Colonic mucosa (tissue), 4 donors: ENCODE measurements at regions not wholly inside any gene's neighbourhood (a gene's known extent, or its start where the extent isn't known, plus 50 kb on each side); places are given as distances from the start of the nearest gene placed in this dataset.

Experiments
- DNase-seq: peaks from one replicate; pipeline ENCODE4 v3.0.0-alpha.2; 2020
- H3K27ac ChIP-seq: fragments of 200-600 bp; one replicate; pipeline ENCODE4 v1.8.0; 2021
- H3K27me3 ChIP-seq: fragments of 200-600 bp; one replicate; pipeline ENCODE4 v1.8.0; 2021
- H3K36me3 ChIP-seq: fragments of 200-600 bp; one replicate; pipeline ENCODE4 v1.8.0; 2021
- H3K4me1 ChIP-seq: fragments of 200-600 bp; one replicate; pipeline ENCODE4 v1.8.0; 2021; ENCODE audit warnings: mild to moderate bottlenecking
- H3K4me3 ChIP-seq: fragments of 200-600 bp; one replicate; pipeline ENCODE4 v1.8.0; 2021
- H3K9ac ChIP-seq, 2 donors: one replicate each; pipeline ENCODE4 v1.7.0; 2013; ENCODE audit warnings: control low read depth in 2 of 2, low read depth in 2 of 2, low read length in 2 of 2
- H3K9me3 ChIP-seq: fragments of 200-600 bp; one replicate; pipeline ENCODE4 v1.8.0; 2021
- intact Hi-C: fragments of 100-400 bp; cut with DNase I; formaldehyde crosslinking; loops from one replicate; pipeline ENCODE4 v1.14.1; 2022
- TF ChIP-seq, protein P1 (sequence below): fragments of 200-600 bp; IDR thresholded peaks from one replicate; pipeline ENCODE4 v1.8.0; 2022; ENCODE audit warnings: antibody characterized with exemption, mild to moderate bottlenecking
- donor health status: healthy.
- donor health status: DM: no; HTN: no; CAD: no.
- donor health status: DM: no; HTN: no; CAD: no.

DNA sequence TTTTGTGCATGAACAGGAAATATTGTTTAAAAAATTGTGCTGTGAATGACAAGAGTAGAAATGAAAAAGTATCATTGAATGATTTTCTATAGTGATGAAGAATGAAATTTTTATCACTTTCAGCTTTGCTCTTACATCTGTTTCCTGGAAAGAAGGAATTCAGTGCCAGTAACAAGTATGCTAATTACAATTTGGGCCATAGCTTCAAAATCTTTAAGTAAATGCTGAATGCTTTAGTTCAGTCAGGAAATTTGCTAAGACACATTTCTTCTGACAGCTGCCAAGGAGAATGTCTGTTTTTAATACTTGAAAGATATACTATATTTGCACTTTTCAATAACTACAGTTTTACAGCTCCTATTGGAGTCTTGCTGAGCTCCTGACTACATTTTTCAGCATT lies 203.7 kb upstream of the RSPO3 start:
- H3K36me3 ChIP-seq = no peaks in the 10 kb centered on the region
- H3K27me3 ChIP-seq = no peaks in the 10 kb centered on the region
- TF ChIP-seq, protein P1, sequence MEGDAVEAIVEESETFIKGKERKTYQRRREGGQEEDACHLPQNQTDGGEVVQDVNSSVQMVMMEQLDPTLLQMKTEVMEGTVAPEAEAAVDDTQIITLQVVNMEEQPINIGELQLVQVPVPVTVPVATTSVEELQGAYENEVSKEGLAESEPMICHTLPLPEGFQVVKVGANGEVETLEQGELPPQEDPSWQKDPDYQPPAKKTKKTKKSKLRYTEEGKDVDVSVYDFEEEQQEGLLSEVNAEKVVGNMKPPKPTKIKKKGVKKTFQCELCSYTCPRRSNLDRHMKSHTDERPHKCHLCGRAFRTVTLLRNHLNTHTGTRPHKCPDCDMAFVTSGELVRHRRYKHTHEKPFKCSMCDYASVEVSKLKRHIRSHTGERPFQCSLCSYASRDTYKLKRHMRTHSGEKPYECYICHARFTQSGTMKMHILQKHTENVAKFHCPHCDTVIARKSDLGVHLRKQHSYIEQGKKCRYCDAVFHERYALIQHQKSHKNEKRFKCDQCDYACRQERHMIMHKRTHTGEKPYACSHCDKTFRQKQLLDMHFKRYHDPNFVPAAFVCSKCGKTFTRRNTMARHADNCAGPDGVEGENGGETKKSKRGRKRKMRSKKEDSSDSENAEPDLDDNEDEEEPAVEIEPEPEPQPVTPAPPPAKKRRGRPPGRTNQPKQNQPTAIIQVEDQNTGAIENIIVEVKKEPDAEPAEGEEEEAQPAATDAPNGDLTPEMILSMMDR = no peak
- no peak overlapping the region for H3K9ac ChIP-seq
- H3K9me3 ChIP-seq = no peaks in the 10 kb centered on the region
- H3K27ac ChIP-seq = no peak overlapping the region
- no peaks in the 10 kb centered on the region for H3K4me1 ChIP-seq
- intact Hi-C loops = no loop called here
- no peak for DNase-seq
- no peak overlapping the region for H3K4me3 ChIP-seq

DNA sequence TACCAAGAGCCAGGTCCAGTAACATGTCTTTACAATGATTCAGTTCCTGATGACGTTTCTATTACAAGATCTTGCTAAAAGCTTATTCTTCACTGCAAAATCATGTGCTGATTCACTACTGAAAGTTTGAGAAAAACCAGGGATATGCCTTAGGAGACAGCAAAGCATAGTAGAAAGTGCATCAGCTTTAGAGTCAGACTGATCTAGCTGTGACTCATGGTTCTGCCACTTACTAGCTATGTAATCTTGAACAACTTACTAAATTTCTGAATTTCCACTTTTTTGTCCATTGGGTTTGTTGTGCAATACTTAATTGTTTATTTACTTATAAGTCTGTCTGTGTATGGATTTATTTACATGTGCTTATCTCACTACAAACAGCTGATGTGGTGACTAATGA lies 198.5 kb upstream of the RSPO3 start:
- Histone ChIP-seq H3K9ac (no peak overlapping the region), H3K27ac (no peak overlapping the region), H3K27me3 (no peaks in the 10 kb centered on the region), H3K36me3 (no peaks in the 10 kb centered on the region), H3K4me3 (no peak overlapping the region), H3K9me3 (no peaks in the 10 kb centered on the region), H3K4me1 (no peaks in the 10 kb centered on the region)
- intact Hi-C loops = no loop called here
- TF ChIP-seq, protein P1 = no peak
- DNase-seq = no peak

DNA sequence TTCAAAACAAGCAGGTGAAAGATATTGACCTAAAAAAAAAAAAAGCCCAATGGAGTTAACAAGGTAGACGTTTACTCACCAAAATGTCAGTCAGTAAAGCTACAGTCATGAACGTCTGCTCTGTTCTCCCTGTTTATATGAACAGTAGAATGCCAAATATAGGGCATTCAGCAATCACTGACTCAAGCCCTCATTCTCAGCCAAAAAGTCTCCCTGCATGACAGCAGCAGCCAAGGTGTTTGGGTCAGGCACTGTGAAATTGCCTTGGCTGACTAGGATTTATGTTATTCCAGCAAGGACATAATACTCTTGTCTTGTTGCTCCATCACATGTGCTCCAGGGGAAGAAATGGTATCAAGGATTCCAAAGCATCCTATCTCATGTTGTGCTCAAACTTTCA lies 194.7 kb upstream of the RSPO3 start:
- TF ChIP-seq, protein P1 = no peak
- Histone ChIP-seq H3K27me3 (no peaks in the 10 kb centered on the region), H3K9me3 (no peaks in the 10 kb centered on the region), H3K36me3 (no peaks in the 10 kb centered on the region), H3K4me1 (no peaks in the 10 kb centered on the region), H3K4me3 (no peak overlapping the region), H3K27ac (no peak overlapping the region), H3K9ac (no peak overlapping the region)
- intact Hi-C loops = no loop called here
- DNase-seq = no peak

- Histone ChIP-seq H3K9me3 (no peaks in the 10 kb centered on the region), H3K9ac (no peak overlapping the region), H3K27ac (no peak overlapping the region), H3K36me3 (no peaks in the 10 kb centered on the region), H3K27me3 (no peaks in the 10 kb centered on the region), H3K4me1 (no peaks in the 10 kb centered on the region), H3K4me3 (no peak overlapping the region)
- TF ChIP-seq, protein P1 = no peak
- intact Hi-C loops = no loop called here
- DNase-seq = no peak
These were observed 191.5 kb upstream of the RSPO3 start for GRCh38 chr6:126926926-126927325.

- Histone ChIP-seq H3K36me3 (no peaks in the 10 kb centered on the region), H3K4me1 (no peaks in the 10 kb centered on the region), H3K4me3 (no peak overlapping the region), H3K9ac (no peak overlapping the region), H3K27me3 (no peaks in the 10 kb centered on the region), H3K9me3 (no peaks in the 10 kb centered on the region), H3K27ac (no peak overlapping the region)
- no peak for DNase-seq
- TF ChIP-seq, protein P1 = no peak
- intact Hi-C loops = no loop called here
These were observed 190.6 kb upstream of the RSPO3 start for GRCh38 chr6:126927841-126928240.

GRCh38 chr6:126937426-126937825 lies 181.0 kb upstream of the RSPO3 start:
- Histone ChIP-seq H3K4me3 (no peak overlapping the region), H3K9ac (no peak overlapping the region), H3K4me1 (no peaks in the 10 kb centered on the region), H3K36me3 (no peaks in the 10 kb centered on the region), H3K9me3 (no peaks in the 10 kb centered on the region), H3K27me3 (no peaks in the 10 kb centered on the region), H3K27ac (no peak overlapping the region)
- DNase-seq = no peak
- intact Hi-C loops = no loop called here
- TF ChIP-seq, protein P1 = no peak
